ENCODE measurements at regions not wholly inside any gene's neighbourhood (a gene's known extent, or its start where the extent isn't known, plus 50 kb on each side); places are given as distances from the start of the nearest gene placed in this dataset.

GRCh38 chr2:18430996-18431748, 129.3 kb downstream of the RDH14 start:
- Histone ChIP-seq H3K4me2 (ENCODE audit: insufficient read depth, low read length) (no peak overlapping the region), H3K4me3 (replicated peaks in 1 of 3; ENCODE audit: insufficient read depth in 1 of 3, low read depth in 1 of 3, low read length in 3 of 3) (no peak overlapping the region), H4K20me1 (replicated peaks; ENCODE audit: control insufficient read depth, extremely low read depth, insufficient read depth, low read length) (no peaks in the 10 kb centered on the region), H3K79me2 (ENCODE audit: control insufficient read depth, insufficient read depth, low read length) (no peaks in the 10 kb centered on the region), H3K27me3 (ENCODE audit: control insufficient read depth in 2 of 2, insufficient read depth in 2 of 2, low read length in 2 of 2) (no peaks in the 10 kb centered on the region), H3K4me1 (ENCODE audit: control insufficient read depth, extremely low read depth, insufficient read depth, low read length) (peaks cover under 1% of the 10 kb centered on the region), H3K9ac (replicated peaks; ENCODE audit: extremely low read depth, insufficient read depth, low read length) (no peak overlapping the region), H3K36me3 (ENCODE audit: control insufficient read depth in 2 of 2, extremely low read depth in 1 of 2, insufficient read depth in 2 of 2, low read length in 2 of 2) (peaks cover 0 to 2% of the 10 kb centered on the region in 2 experiments), H3K9me3 (replicated peaks; ENCODE audit: control insufficient read depth, insufficient read depth, low read length) (no peaks in the 10 kb centered on the region), H3K9me1 (replicated peaks; ENCODE audit: control insufficient read depth, extremely low read depth, insufficient read depth, low read length) (no peaks in the 10 kb centered on the region), H3K27ac (ENCODE audit: insufficient read depth, low read depth, low read length) (no peak overlapping the region), H2AFZ (ENCODE audit: low read depth, low read length) (no peak overlapping the region)
- intact Hi-C loops (cut with micrococcal nuclease) (no loop called here), dilution Hi-C loops (cut with MboI; ENCODE audit: extremely low pct_ligation_motif_present, low sequenced_read_pairs) (no loop called here)
- ChIA-PET POLR2A (no interaction called here), CTCF (interaction anchor here (1.2 kb wide), 1 partner anchor 18 kb away, joined by 3 read pairs; no protein-coding TSS in a partner anchor)
- FAIRE-seq (no peak), DNase-seq (ENCODE audit: low read depth, low spot score) (no peak)
- BruUV-seq (replicated peaks), result no TSS peak
- TF ChIP-seq FOS (IDR thresholded peaks at IDR 0.05; ENCODE audit: borderline replicate concordance, insufficient read depth, low read length) (no peak), POLR2A (IDR thresholded peaks at IDR 0.05; ENCODE audit: low read depth, low read length) (no peak)
- TF ChIP-seq, protein P1, sequence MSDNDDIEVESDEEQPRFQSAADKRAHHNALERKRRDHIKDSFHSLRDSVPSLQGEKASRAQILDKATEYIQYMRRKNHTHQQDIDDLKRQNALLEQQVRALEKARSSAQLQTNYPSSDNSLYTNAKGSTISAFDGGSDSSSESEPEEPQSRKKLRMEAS (IDR thresholded peaks at IDR 0.05; ENCODE audit: insufficient read depth, insufficient read length), result no peak

- Histone ChIP-seq H3K27me3 (ENCODE audit: control insufficient read depth in 2 of 2, insufficient read depth in 2 of 2, low read length in 2 of 2) (no peaks in the 10 kb centered on the region), H3K4me2 (ENCODE audit: insufficient read depth, low read length) (no peak overlapping the region), H3K79me2 (ENCODE audit: control insufficient read depth, insufficient read depth, low read length) (no peaks in the 10 kb centered on the region), H4K20me1 (replicated peaks; ENCODE audit: control insufficient read depth, extremely low read depth, insufficient read depth, low read length) (no peaks in the 10 kb centered on the region), H3K36me3 (ENCODE audit: control insufficient read depth in 2 of 2, extremely low read depth in 1 of 2, insufficient read depth in 2 of 2, low read length in 2 of 2) (peaks cover 0 to 2% of the 10 kb centered on the region in 2 experiments), H2AFZ (ENCODE audit: low read depth, low read length) (no peak overlapping the region), H3K9ac (replicated peaks; ENCODE audit: extremely low read depth, insufficient read depth, low read length) (no peak overlapping the region), H3K27ac (ENCODE audit: insufficient read depth, low read depth, low read length) (no peak overlapping the region), H3K4me1 (ENCODE audit: control insufficient read depth, extremely low read depth, insufficient read depth, low read length) (no peaks in the 10 kb centered on the region), H3K9me1 (replicated peaks; ENCODE audit: control insufficient read depth, extremely low read depth, insufficient read depth, low read length) (no peaks in the 10 kb centered on the region), H3K9me3 (replicated peaks; ENCODE audit: control insufficient read depth, insufficient read depth, low read length) (no peaks in the 10 kb centered on the region), H3K4me3 (replicated peaks in 1 of 3; ENCODE audit: insufficient read depth in 1 of 3, low read depth in 1 of 3, low read length in 3 of 3) (no peak overlapping the region)
- TF ChIP-seq FOS (IDR thresholded peaks at IDR 0.05; ENCODE audit: borderline replicate concordance, insufficient read depth, low read length) (no peak), MYC (IDR thresholded peaks at IDR 0.05; ENCODE audit: low read depth, low read length) (no peak), CTCF (IDR thresholded peaks at IDR 0.05; ENCODE audit: extremely low read depth in 1 of 2, insufficient read depth in 1 of 2, low read depth in 1 of 2, low read length in 2 of 2) (no peak), POLR2A (IDR thresholded peaks at IDR 0.05; ENCODE audit: low read depth, low read length) (no peak), JUN (IDR thresholded peaks at IDR 0.05; ENCODE audit: borderline replicate concordance, insufficient read depth, insufficient read length, low read depth) (no peak), GATA2 (IDR thresholded peaks at IDR 0.05; ENCODE audit: insufficient read depth, insufficient read length, low read depth, low read length) (no peak), EZH2 (IDR thresholded peaks at IDR 0.05; ENCODE audit: borderline replicate concordance, low read depth, low read length, severe bottlenecking) (no peak), POLR2AphosphoS5 (IDR thresholded peaks at IDR 0.05; ENCODE audit: insufficient read depth, low read depth, low read length) (no peak)
- TF ChIP-seq, protein P1 (IDR thresholded peaks at IDR 0.05; ENCODE audit: insufficient read depth, insufficient read length), result no peak
- POLR2A ChIA-PET, result interaction anchor here (0.6 kb wide), 1 partner anchor 1442 kb away, joined by 3 read pairs; no protein-coding TSS in a partner anchor
- dilution Hi-C loops (cut with MboI; ENCODE audit: extremely low pct_ligation_motif_present, low sequenced_read_pairs) (no loop called here), intact Hi-C loops (cut with micrococcal nuclease) (no loop called here)
- DNase-seq (ENCODE audit: low read depth, low spot score) (no peak), FAIRE-seq (no peak)
- CTCF ChIA-PET, result no interaction called here
- BruUV-seq (replicated peaks), result no TSS peak
Observed at GRCh38 chr2:18428516-18428915, 131.9 kb downstream of the RDH14 start.

Measured in endothelial cell of umbilical vein (primary cell).